Progenitor cell of endocrine pancreas (in vitro differentiated cells): ENCODE measurements at regions not wholly inside any gene's neighbourhood (a gene's known extent, or its start where the extent isn't known, plus 50 kb on each side); places are given as distances from the start of the nearest gene placed in this dataset.

Experiments
- DNase-seq: peaks from one replicate; pipeline ENCODE4 v3.0.0; 2021; ENCODE audit warnings: low spot score; ENCODE audit not compliant: unreplicated experiment
- H3K27ac Mint-ChIP-seq: 2 replicates; pipeline ENCODE4 v1.8.0; 2021; ENCODE audit warnings: mild to moderate bottlenecking, moderate library complexity, mixed read lengths
- H3K27me3 Mint-ChIP-seq: 2 replicates; pipeline ENCODE4 v1.8.0; 2021; ENCODE audit warnings: mixed read lengths
- H3K36me3 Mint-ChIP-seq: 2 replicates; pipeline ENCODE4 v1.8.0; 2022; ENCODE audit warnings: mixed read lengths; ENCODE audit not compliant: insufficient read depth
- H3K4me1 Mint-ChIP-seq: 2 replicates; pipeline ENCODE4 v1.8.0; 2021; ENCODE audit warnings: low read depth, mixed read lengths
- H3K4me3 Mint-ChIP-seq: 2 replicates; pipeline ENCODE4 v1.8.0; 2021; ENCODE audit warnings: low read depth, mild to moderate bottlenecking, moderate library complexity, mixed read lengths
- H3K9me3 Mint-ChIP-seq: 2 replicates; pipeline ENCODE4 v1.8.0; 2021; ENCODE audit warnings: low read depth, mixed read lengths
- CTCF ChIP-seq: fragments of 200-600 bp; sonication (generic); IDR thresholded peaks from one replicate; pipeline ENCODE4 v1.5.0; 2021; ENCODE audit warnings: antibody characterized with exemption, mild to moderate bottlenecking; ENCODE audit not compliant: unreplicated experiment

- Mint-ChIP-seq H3K9me3 (no peaks in the 10 kb centered on the region), H3K27ac (no peak overlapping the region), H3K27me3 (no peaks in the 10 kb centered on the region), H3K4me1 (peaks cover 1% of the 10 kb centered on the region), H3K36me3 (no peaks in the 10 kb centered on the region), H3K4me3 (no peak overlapping the region)
- no peak for DNase-seq
- no peak for TF ChIP-seq CTCF
Observed at GRCh38 chr9:84412654-84413053, 72.1 kb upstream of the SLC28A3 start.

GRCh38 chr9:84413301-84413700 lies 72.7 kb upstream of the SLC28A3 start:
- Mint-ChIP-seq H3K27me3 (no peaks in the 10 kb centered on the region), H3K27ac (no peak overlapping the region), H3K9me3 (no peaks in the 10 kb centered on the region), H3K4me1 (peaks cover 1% of the 10 kb centered on the region), H3K4me3 (no peak overlapping the region), H3K36me3 (no peaks in the 10 kb centered on the region)
- no peak for TF ChIP-seq CTCF
- DNase-seq = no peak

GRCh38 chr9:84419031-84419602 lies 78.6 kb upstream of the SLC28A3 start:
- H3K27me3 Mint-ChIP-seq = peaks cover 3% of the 10 kb centered on the region
- no peaks in the 10 kb centered on the region for H3K4me1 Mint-ChIP-seq
- peaks cover 1% of the 10 kb centered on the region for H3K36me3 Mint-ChIP-seq
- H3K27ac Mint-ChIP-seq = no peak overlapping the region
- TF ChIP-seq CTCF = peak; percentile 20
- DNase-seq = no peak
- H3K4me3 Mint-ChIP-seq = no peak overlapping the region
- H3K9me3 Mint-ChIP-seq = peaks cover 6% of the 10 kb centered on the region

GRCh38 chr9:84424931-84425330 lies 84.4 kb upstream of the SLC28A3 start:
- H3K27me3 Mint-ChIP-seq = no peaks in the 10 kb centered on the region
- no peak overlapping the region for H3K4me3 Mint-ChIP-seq
- no peak for TF ChIP-seq CTCF
- no peak for DNase-seq
- H3K9me3 Mint-ChIP-seq = peaks cover 6% of the 10 kb centered on the region
- no peaks in the 10 kb centered on the region for H3K4me1 Mint-ChIP-seq
- H3K27ac Mint-ChIP-seq = no peak overlapping the region
- H3K36me3 Mint-ChIP-seq = peaks cover 1% of the 10 kb centered on the region

GRCh38 chr9:84432746-84433145 lies 92.2 kb upstream of the SLC28A3 start:
- Mint-ChIP-seq H3K36me3 (no peaks in the 10 kb centered on the region), H3K27me3 (no peaks in the 10 kb centered on the region)

More at GRCh38 chr9:84432746-84433145, 92.2 kb upstream of the SLC28A3 start:
- Mint-ChIP-seq H3K4me1 (no peaks in the 10 kb centered on the region), H3K9me3 (no peaks in the 10 kb centered on the region), H3K27ac (no peak overlapping the region), H3K4me3 (no peak overlapping the region)
- no peak for TF ChIP-seq CTCF
- no peak for DNase-seq
